HG03103 (cell line): ENCODE measurements at regions not wholly inside any gene's neighbourhood (a gene's known extent, or its start where the extent isn't known, plus 50 kb on each side); places are given as distances from the start of the nearest gene placed in this dataset.
"Not testable (repeated sequence)": the region's sequence is repeated elsewhere in the genome, so short reads cannot be mapped to it uniquely, and the experiment has no call there.

Source experiments
- ATAC-seq: cut with Tn5 transposase; IDR thresholded peaks from one replicate; pipeline ENCODE4 v1.9.1; 2021; ENCODE audit warnings: low read depth; ENCODE audit not compliant: unreplicated experiment

DNA sequence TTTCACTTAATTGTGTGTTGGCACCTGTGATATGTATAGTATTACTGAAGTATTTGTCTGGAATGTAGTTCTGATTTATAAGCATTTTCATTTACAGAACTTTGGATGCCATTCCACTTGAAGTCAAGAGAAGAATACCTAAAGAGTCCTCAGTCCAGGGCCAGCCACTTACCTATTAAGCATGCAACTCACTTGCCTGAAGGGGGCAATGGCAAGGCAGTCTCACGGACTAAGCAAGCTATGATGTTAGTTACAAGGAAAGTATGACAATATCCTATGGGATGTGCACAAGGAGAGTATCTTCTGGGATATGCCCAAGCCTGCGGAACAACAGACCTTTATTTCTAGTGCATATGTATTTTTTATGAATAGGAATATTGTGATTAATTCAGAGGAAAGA, 369.4 kb upstream of the GCFC2 start:
- no peak for ATAC-seq

- ATAC-seq, result no peak
Observed at GRCh38 chr2:76075126-76075525, 364.4 kb upstream of the GCFC2 start.

GRCh38 chr2:76073992-76074604, 363.4 kb upstream of the GCFC2 start:
- no peak for ATAC-seq

DNA sequence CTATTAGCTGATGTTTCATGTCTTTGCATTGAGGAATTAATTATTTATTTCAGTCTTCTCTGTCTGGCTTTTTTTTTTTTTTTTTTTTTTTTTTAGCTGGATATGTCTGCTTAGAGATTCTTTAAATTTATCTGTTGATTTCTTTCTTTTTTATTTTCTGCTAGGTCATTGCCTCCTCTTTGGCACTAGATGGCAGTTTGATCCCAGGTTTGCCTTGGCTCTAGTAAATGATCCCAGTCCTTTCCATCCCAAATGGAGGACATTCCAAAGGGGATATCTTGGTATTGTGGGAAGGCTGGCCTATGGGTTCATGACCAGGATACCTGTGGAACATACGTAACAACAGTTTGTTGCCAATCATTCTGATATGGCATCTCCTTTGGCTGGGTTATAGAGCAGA, 339.5 kb upstream of the GCFC2 start:
- ATAC-seq, result no peak

DNA sequence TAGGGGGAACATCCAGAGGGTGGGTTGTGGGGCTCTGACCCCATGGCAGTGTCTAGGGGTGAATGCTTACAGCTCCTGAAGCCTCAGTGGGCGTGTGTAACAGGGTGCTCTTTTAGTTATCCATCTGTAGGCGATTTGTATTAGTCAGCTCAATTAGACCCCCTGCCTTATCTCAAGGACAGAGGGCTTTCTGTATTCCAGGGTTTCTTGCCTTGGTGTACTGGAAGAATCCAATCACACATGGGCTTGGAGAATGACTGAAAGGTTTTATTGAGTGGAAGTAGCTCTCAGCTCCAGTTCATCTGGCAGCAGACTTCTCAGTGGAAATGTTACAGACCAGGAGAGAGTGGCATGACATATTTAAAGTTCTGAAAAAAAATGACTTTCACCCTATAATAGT, 334.0 kb upstream of the GCFC2 start:
- no peak for ATAC-seq

DNA sequence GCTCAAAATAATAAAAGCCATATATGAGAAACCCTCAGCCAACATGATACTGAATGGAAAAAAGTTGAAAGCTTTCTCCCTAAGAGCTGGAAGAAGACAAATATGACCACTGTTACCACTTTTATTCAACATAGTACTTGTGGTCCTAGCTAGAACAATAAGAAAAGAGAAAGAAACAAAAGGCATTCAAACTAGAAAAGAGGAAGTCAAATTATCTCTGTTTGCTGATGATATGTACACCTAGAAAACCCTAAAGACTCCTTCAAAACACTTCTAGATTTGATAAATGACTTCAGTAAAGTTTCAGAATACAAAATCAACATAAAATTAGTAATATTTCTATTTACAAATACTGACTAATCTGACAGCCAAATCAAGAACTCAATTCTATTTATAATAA, 328.8 kb upstream of the GCFC2 start:
- ATAC-seq, result no peak

- ATAC-seq, result no peak
Observed at GRCh38 chr2:76027761-76028160, 317.0 kb upstream of the GCFC2 start.

- no peak for ATAC-seq
Observed at GRCh38 chr2:76019128-76019527, 308.4 kb upstream of the GCFC2 start.

- no peak for ATAC-seq
Observed at GRCh38 chr2:76009484-76009883, 298.8 kb upstream of the GCFC2 start.

- ATAC-seq, result no peak
Observed at GRCh38 chr2:76008001-76008702, 297.4 kb upstream of the GCFC2 start.

- no peak for ATAC-seq
Observed at GRCh38 chr2:76000425-76000824, 289.7 kb upstream of the GCFC2 start.

DNA sequence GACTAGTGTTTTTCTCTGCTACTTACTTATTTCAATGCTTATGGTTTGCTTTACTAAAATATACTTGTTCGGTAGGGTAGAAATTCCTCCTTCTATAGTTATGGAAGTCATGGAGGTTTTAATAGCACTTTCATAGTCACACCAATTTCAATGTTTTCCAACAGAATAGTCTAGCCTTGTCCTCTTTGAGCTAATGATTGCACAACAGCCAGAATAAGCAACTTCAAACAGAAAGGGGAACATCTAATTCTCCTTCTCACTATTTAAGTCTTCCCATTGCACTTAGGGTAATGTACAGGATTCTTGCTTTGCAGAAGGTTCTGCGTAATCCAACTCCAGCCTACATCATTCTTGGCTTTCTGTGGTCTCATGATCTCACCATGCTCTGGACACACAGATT, 287.7 kb upstream of the GCFC2 start:
- no peak for ATAC-seq

DNA sequence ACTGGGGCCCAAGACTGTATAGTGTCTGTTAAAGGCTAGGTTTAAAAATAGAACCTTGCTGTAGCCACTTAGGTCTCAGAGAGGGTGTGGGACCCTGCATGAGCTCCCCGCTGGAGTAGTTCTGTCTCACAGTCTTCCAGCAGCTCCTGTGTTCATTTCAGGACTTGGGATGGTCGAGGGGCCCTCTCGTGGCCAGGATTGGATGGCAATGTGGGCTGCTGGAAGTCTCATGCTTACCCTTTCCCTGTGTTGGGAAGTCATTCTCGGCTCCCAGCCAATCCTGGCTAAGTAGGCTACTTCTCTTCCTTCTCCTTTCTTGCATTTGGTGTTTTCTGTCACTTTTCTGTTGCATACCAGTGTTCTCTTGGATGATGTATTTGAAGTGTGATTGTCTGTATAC, 284.0 kb upstream of the GCFC2 start:
- ATAC-seq, result no peak

GRCh38 chr2:75988622-75989021, 277.9 kb upstream of the GCFC2 start:
- not testable (repeated sequence) for ATAC-seq

- ATAC-seq, result no peak
Observed at GRCh38 chr2:75986617-75987016, 275.9 kb upstream of the GCFC2 start.

DNA sequence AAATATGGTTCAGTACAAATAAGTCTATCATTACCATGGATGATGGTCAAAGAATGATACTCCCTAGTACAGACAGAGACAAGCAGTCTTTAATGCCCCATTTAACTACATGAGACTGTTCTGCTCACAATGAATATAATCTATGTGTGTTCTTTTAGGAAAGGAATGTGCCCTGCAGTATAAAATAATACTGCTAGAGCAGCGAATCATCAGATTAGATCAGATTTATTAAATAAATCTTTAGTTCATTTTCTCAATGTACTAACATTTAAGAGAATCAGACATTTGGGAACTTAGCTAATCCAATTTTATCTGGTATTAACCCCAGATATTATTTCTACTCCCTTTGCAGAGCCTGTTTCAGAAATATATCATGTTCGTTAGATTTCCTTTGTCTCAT, 272.0 kb upstream of the GCFC2 start:
- ATAC-seq, result no peak

GRCh38 chr2:75964646-75965045, 253.9 kb upstream of the GCFC2 start:
- no peak for ATAC-seq

DNA sequence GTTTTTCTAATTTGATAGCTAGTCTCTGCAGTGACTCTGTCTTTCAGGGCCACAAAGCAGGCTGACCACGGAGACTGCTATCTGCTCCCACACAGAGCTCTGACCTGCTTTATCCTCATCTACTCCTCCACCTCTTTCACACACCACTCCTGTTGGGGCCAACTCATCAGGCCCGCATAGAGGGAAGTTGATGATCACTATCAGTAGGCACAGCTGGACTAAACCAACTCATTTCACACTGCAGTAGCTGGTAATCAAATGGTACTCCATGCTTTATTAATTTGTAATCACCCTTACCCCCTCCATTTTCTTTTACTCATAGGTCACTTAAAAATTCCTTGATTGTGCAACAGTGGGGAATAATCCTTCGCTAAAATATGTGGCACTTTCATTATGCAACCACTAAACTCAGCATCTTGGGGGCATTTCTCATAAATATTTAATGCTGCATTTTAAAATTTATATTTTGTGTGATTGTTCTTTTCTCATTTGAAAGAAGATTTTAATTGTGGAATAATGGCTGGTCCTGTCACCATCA, 249.8 kb upstream of the GCFC2 start:
- ATAC-seq, result no peak

DNA sequence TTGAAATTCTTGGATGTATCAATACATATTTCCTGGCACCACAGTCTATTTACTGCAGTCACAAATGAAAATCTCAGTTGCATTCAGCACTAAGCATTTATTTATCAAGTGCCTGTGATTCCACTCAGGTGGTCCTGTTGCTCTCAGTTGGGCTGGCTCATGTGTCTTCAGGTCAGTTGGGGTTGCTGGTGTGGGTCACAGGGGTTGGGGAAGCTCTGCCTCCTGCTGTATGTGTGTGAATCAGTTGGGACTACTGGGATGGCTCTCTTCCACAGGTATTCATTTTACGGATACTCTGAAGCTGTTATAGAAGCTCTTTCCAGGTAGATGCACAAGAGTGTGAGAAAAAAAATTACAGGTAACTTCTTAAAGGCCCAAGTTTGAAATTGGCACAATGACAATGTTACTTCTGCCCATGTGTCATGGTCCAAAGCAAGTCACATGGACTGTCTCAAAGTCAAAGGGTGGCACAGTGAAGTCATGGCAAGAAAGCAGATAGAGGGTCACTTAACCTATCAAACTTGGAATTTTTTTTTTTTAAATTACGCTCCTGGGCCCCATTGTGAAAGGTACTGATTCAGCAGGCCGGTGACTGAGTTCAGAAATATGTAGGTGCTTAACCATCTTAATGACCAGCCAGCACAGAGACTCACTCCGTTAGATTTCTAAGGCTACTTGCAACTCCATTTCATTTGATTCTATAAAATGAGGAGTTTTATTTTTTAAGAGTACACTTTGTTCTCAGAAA, 249.2 kb upstream of the GCFC2 start:
- ATAC-seq, result no peak

GRCh38 chr2:75954761-75955160, 244.0 kb upstream of the GCFC2 start:
- ATAC-seq, result no peak

DNA sequence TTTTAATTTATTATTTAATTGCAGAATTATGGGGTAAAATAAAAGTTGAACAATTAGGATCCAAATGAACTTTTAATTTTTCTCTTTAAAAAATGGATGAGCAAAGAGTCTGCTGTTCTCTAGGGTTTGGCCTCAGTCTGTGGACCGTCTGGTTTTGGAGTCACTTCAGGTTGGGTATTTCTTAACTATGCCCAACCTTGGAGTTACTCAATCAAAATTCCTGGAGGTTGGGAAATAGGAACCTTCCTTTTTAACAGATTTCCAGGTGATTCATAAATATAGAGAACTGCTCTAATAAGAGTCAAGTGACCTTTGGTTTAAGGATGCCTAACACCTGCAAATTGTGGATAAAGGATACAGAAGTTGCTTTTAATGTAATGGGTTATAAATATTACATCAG, 241.5 kb upstream of the GCFC2 start:
- ATAC-seq, result no peak
